CD4-positive, alpha-beta T cell (primary cell): ENCODE measurements at regions not wholly inside any gene's neighbourhood (a gene's known extent, or its start where the extent isn't known, plus 50 kb on each side); places are given as distances from the start of the nearest gene placed in this dataset.
"Not testable (repeated sequence)": the region's sequence is repeated elsewhere in the genome, so short reads cannot be mapped to it uniquely, and the experiment has no call there.

ENCODE experiments used
- ATAC-seq: fragments of 200-7000 bp; cut with Tn5 transposase; one replicate; pipeline ENCODE4 v1.10.0; 2022; ENCODE audit warnings: mild to moderate bottlenecking; ENCODE audit not compliant: poor library complexity
- CTCF ChIA-PET: fragments of 350-600 bp; sonication (Branson Sonifier 250); formaldehyde crosslinking; loops from one replicate; lab custom pipeline; 2021; ENCODE audit warnings: antibody characterized with exemption, inconsistent platforms; lab: Charles Lee
- POLR2A ChIA-PET: fragments of 350-600 bp; sonication (Branson Sonifier 250); formaldehyde crosslinking; loops from one replicate; lab custom pipeline; 2021; ENCODE audit warnings: antibody characterized with exemption, inconsistent platforms; lab: Charles Lee
- DNase-seq, 14 experiments: peaks; one replicate each; pipeline ENCODE4 v3.0.0-alpha.2; 2013 to 2020; ENCODE audit warnings: mixed read lengths in 2 of 14
- H3K27ac ChIP-seq, 2 donors: one replicate each; pipeline versions ENCODE4 v1.5.1 to v1.7.0; 2013; ENCODE audit warnings: low read length in 2 of 2, low read depth in 1 of 2, mild to moderate bottlenecking in 1 of 2
- H3K27me3 ChIP-seq, 2 experiments: 1 replicate in 1 of 2; 2 replicates in 1 of 2; pipeline versions ENCODE4 v1.6.1 to v1.7.0; 2013; ENCODE audit warnings: low read length in 2 of 2, control low read depth in 1 of 2, mild to moderate bottlenecking in 1 of 2, moderate library complexity in 1 of 2; ENCODE audit not compliant: insufficient read depth in 2 of 2, control insufficient read depth in 1 of 2
- H3K36me3 ChIP-seq: one replicate; pipeline ENCODE4 v1.6.1; 2013; ENCODE audit warnings: low read length, control low read depth; ENCODE audit not compliant: insufficient read depth
- H3K4me1 ChIP-seq: one replicate; pipeline ENCODE4 v1.6.1; 2013; ENCODE audit warnings: low read length, control low read depth; ENCODE audit not compliant: insufficient read depth
- H3K4me3 ChIP-seq: one replicate; pipeline ENCODE4 v1.5.1; 2013; ENCODE audit warnings: mild to moderate bottlenecking, low read length, moderate library complexity
- H3K9me3 ChIP-seq, 2 experiments: 1 replicate in 1 of 2; 2 replicates in 1 of 2; pipeline versions ENCODE4 v1.6.1 to v1.7.0; 2013; ENCODE audit warnings: low read length in 2 of 2, mild to moderate bottlenecking in 2 of 2, control low read depth in 1 of 2, moderate library complexity in 1 of 2; ENCODE audit not compliant: control insufficient read depth in 1 of 2, insufficient read depth in 1 of 2
- H3K27ac Mint-ChIP-seq: one replicate; pipeline ENCODE4 v1.8.0; 2020; ENCODE audit warnings: mixed read lengths
- H3K27me3 Mint-ChIP-seq: one replicate; pipeline ENCODE4 v1.8.0; 2021; ENCODE audit warnings: mixed read lengths
- H3K36me3 Mint-ChIP-seq: one replicate; pipeline ENCODE4 v1.8.0; 2021; ENCODE audit warnings: low read depth, mixed read lengths
- H3K4me1 Mint-ChIP-seq: one replicate; pipeline ENCODE4 v1.8.0; 2021; ENCODE audit warnings: low read depth, mixed read lengths
- H3K4me3 Mint-ChIP-seq: one replicate; pipeline ENCODE4 v1.8.0; 2020; ENCODE audit warnings: mild to moderate bottlenecking, mixed read lengths
- H3K9me3 Mint-ChIP-seq: one replicate; pipeline ENCODE4 v1.8.0; 2020; ENCODE audit warnings: mixed read lengths
- intact Hi-C, 2 experiments: fragments of 100-400 bp; cut with DNase I in 1 of 2; cut with micrococcal nuclease in 1 of 2; formaldehyde crosslinking; loops; one replicate each; pipeline versions ENCODE4 v1.15.1 to v1.9.0; 2023 to 2025; cut with DNase I, micrococcal nuclease
- TF ChIP-seq, protein P1 (sequence below): fragments of 200-600 bp; IDR thresholded peaks from one replicate; pipeline ENCODE4 v1.8.0; 2022; ENCODE audit warnings: antibody characterized with exemption, mild to moderate bottlenecking

DNA sequence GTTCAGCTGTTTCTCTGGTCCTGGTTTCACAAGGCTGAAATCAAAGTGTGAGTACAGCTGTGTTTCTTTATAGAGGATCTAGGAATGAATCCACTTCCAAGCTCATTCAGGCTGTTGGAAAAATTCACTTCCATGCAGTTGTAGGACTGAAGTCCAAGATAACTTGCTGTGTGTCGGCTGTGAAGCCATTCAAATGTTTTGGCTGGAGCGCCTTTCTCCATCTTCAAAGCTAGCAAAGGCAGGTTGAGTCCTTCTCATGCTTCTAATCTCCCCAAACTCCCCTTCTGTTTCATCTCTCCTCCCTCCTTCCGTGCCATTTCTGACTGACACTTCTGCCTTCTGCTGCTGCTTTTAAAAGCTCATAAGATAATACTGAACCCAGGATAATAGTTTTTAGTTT lies 1195.4 kb upstream of the LRRN3 start:
- Histone ChIP-seq H3K27ac (no peak overlapping the region), H3K9me3 (no peaks in the 10 kb centered on the region), H3K27me3 (no peaks in the 10 kb centered on the region), H3K36me3 (no peaks in the 10 kb centered on the region), H3K4me1 (no peaks in the 10 kb centered on the region), H3K4me3 (no peak overlapping the region)
- DNase-seq (no peak), ATAC-seq (no peak)
- Mint-ChIP-seq H3K4me1 (no peaks in the 10 kb centered on the region), H3K9me3 (no peaks in the 10 kb centered on the region), H3K36me3 (no peaks in the 10 kb centered on the region), H3K27me3 (no peaks in the 10 kb centered on the region), H3K4me3 (no peak overlapping the region), H3K27ac (no peak overlapping the region)
- ChIA-PET CTCF (no interaction called here), POLR2A (no interaction called here)
- intact Hi-C loops, result no loop called here
- TF ChIP-seq, protein P1, sequence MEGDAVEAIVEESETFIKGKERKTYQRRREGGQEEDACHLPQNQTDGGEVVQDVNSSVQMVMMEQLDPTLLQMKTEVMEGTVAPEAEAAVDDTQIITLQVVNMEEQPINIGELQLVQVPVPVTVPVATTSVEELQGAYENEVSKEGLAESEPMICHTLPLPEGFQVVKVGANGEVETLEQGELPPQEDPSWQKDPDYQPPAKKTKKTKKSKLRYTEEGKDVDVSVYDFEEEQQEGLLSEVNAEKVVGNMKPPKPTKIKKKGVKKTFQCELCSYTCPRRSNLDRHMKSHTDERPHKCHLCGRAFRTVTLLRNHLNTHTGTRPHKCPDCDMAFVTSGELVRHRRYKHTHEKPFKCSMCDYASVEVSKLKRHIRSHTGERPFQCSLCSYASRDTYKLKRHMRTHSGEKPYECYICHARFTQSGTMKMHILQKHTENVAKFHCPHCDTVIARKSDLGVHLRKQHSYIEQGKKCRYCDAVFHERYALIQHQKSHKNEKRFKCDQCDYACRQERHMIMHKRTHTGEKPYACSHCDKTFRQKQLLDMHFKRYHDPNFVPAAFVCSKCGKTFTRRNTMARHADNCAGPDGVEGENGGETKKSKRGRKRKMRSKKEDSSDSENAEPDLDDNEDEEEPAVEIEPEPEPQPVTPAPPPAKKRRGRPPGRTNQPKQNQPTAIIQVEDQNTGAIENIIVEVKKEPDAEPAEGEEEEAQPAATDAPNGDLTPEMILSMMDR, result no peak

DNA sequence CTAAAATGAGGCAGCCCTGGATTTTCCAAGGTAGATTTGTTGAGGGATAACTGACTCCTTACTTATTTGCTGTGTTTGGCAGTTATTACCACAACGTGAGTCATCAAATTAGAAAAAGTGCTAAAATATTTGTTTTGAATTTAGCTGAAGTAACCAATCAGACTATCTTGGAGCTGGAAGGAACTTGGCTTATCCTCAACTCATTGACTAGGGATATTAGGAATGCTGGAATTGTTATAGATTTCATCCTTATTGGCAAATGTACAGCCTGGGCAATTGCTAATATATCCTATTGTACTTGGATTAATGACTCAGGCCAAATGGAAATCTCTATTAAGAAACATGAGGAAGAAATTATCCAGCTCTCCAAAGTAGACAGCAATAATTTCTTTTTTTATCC lies 1189.0 kb upstream of the LRRN3 start:
- H3K9me3 ChIP-seq, result peaks cover 0 to 7% of the 10 kb centered on the region in 2 experiments
- no peak overlapping the region for H3K4me3 Mint-ChIP-seq
- no peak overlapping the region for H3K27ac Mint-ChIP-seq
- H3K9me3 Mint-ChIP-seq, result no peaks in the 10 kb centered on the region
- H3K4me3 ChIP-seq, result no peak overlapping the region
- H3K27me3 ChIP-seq, result no peaks in the 10 kb centered on the region
- H3K4me1 ChIP-seq, result no peaks in the 10 kb centered on the region
- TF ChIP-seq, protein P1, result no peak
- H3K36me3 ChIP-seq, result no peaks in the 10 kb centered on the region
- intact Hi-C loops, result no loop called here
- ATAC-seq, result no peak
- POLR2A ChIA-PET, result no interaction called here
- H3K36me3 Mint-ChIP-seq, result no peaks in the 10 kb centered on the region
- H3K27me3 Mint-ChIP-seq, result no peaks in the 10 kb centered on the region
- H3K27ac ChIP-seq, result no peak overlapping the region
- DNase-seq, result no peak
- H3K4me1 Mint-ChIP-seq, result no peaks in the 10 kb centered on the region
- CTCF ChIA-PET, result no interaction called here

DNA sequence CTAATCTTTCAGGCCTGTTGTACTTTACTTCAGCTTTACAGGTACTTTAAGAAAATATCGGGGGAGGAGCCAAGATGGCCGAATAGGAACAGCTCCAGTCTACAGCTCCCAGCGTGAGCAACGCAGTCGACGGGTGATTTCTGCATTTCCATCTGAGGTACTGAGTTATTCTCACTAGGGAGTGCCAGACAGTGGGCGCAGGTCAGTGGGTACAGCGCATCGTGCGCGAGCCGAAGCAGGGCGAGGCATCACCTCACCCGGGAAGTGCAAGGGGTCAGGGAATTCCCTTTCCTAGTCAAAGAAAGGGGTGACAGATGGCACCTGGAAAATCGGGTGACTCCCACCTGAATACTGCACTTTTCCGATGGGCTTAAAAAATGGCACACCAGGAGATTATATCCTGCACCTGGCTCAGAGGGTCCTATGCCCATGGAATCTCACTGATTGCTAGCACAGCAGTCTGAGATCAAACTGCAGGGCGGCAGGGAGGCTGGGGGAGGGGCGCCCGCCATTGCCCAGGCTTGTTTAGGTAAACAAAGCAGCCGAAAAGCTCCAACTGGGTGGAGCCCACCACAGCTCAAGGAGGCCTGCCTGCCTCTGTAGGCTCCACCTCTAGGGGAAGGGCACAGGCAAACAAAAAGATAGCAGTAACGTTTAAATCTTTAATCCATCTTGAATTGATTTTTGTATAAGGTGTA lies 1185.4 kb upstream of the LRRN3 start:
- H3K27ac Mint-ChIP-seq, intact Hi-C loops, DNase-seq, POLR2A ChIA-PET, H3K27me3 Mint-ChIP-seq, H3K9me3 ChIP-seq, H3K36me3 Mint-ChIP-seq, CTCF ChIA-PET, H3K4me1 Mint-ChIP-seq, H3K27me3 ChIP-seq, ATAC-seq, H3K4me3 ChIP-seq, H3K4me1 ChIP-seq, H3K4me3 Mint-ChIP-seq, H3K9me3 Mint-ChIP-seq, H3K36me3 ChIP-seq, H3K27ac ChIP-seq: not testable (repeated sequence)

DNA sequence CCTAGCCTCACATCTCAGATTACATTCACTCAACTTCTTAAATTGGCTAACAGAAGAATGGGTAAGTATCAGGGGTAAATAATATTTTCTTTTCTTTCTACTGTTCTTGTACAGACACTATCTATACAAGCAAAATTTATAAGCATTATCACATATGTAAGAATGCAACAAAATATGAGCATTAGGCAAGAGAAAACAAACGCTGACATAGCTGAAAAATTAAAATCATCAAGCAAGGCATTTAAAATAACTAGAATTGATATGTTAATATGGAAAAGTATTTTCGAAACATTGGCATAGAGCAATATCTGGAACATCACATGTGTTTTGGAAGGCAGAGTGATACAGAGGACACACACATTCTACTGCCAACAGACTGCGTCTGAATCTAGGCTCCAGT lies 1175.3 kb upstream of the LRRN3 start:
- Histone ChIP-seq H3K27ac (no peak overlapping the region), H3K4me3 (no peak overlapping the region), H3K27me3 (no peaks in the 10 kb centered on the region), H3K36me3 (no peaks in the 10 kb centered on the region), H3K4me1 (no peaks in the 10 kb centered on the region), H3K9me3 (no peaks in the 10 kb centered on the region)
- no peaks in the 10 kb centered on the region for H3K36me3 Mint-ChIP-seq
- ChIA-PET POLR2A (no interaction called here), CTCF (no interaction called here)
- H3K27ac Mint-ChIP-seq, result no peak overlapping the region
- H3K4me3 Mint-ChIP-seq, result no peak overlapping the region
- H3K27me3 Mint-ChIP-seq, result no peaks in the 10 kb centered on the region
- ATAC-seq, result no peak
- no peak for DNase-seq
- TF ChIP-seq, protein P1, result no peak
- no peaks in the 10 kb centered on the region for H3K4me1 Mint-ChIP-seq
- intact Hi-C loops, result no loop called here
- peaks cover 7% of the 10 kb centered on the region for H3K9me3 Mint-ChIP-seq
